ENCODE measurements at regions not wholly inside any gene's neighbourhood (a gene's known extent, or its start where the extent isn't known, plus 50 kb on each side); places are given as distances from the start of the nearest gene placed in this dataset.

GRCh38 chr12:65685514-65685913 is 138.8 kb upstream of the HMGA2 start:
- TF ChIP-seq POLR2A (IDR thresholded peaks at IDR 0.05) = no peak
- TF ChIP-seq, protein P1, sequence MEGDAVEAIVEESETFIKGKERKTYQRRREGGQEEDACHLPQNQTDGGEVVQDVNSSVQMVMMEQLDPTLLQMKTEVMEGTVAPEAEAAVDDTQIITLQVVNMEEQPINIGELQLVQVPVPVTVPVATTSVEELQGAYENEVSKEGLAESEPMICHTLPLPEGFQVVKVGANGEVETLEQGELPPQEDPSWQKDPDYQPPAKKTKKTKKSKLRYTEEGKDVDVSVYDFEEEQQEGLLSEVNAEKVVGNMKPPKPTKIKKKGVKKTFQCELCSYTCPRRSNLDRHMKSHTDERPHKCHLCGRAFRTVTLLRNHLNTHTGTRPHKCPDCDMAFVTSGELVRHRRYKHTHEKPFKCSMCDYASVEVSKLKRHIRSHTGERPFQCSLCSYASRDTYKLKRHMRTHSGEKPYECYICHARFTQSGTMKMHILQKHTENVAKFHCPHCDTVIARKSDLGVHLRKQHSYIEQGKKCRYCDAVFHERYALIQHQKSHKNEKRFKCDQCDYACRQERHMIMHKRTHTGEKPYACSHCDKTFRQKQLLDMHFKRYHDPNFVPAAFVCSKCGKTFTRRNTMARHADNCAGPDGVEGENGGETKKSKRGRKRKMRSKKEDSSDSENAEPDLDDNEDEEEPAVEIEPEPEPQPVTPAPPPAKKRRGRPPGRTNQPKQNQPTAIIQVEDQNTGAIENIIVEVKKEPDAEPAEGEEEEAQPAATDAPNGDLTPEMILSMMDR (IDR thresholded peaks at IDR 0.05) = peak; percentile 41 to 52 (median 42)
